Inflammatory macrophage treated with lipopolysaccharide for 4 hours (primary cell): ENCODE measurements at regions not wholly inside any gene's neighbourhood (a gene's known extent, or its start where the extent isn't known, plus 50 kb on each side); places are given as distances from the start of the nearest gene placed in this dataset.

Source experiments
- DNase-seq: peaks from one replicate; pipeline ENCODE4 v3.0.0-alpha.2; 2020

DNA sequence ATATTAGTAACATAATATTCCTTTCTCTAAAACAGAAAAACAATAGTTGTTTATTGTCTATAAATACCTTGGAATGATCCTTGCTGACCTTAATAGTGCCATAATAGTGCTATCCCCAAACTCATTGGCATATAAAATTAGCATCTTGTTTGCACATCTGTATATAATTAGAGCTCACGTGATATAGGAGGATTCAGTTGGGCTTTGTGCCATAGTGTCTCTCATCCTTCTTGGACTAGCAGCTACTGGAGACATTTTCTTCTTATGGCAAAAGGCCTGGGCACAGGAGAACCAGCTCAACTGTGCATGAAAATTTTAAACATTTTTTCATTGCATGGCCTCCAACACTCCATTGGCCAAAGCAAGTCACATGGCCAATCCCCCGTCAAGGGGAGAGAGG, 342.5 kb downstream of the SPATA31D1 start:
- DNase-seq: no peak

- DNase-seq: no peak
These were observed 343.6 kb downstream of the SPATA31D1 start for GRCh38 chr9:82332018-82332773.

GRCh38 chr9:82332774-82333152, 344.2 kb downstream of the SPATA31D1 start:
- DNase-seq: no peak

- no peak for DNase-seq
These were observed 345.1 kb downstream of the SPATA31D1 start for GRCh38 chr9:82333671-82334070.

GRCh38 chr9:82334286-82334685, 345.7 kb downstream of the SPATA31D1 start:
- DNase-seq: no peak

DNA sequence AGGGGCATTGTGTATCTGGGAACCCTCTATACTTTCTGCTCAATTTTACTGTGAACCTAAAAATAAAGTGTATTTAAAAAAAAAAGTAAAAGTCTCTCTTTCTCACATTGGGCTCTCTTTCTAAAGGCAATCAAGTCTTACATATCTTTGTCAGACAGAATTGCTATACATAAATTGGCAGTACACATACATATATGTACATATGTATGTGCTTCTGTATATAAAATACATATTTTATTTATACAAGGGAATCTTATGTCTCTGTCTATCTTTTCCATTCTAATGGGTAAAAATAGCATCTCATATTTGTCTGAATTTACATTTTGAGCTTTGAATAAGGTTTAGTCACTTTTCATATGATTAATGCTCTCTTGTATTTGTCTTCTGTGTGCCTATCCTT, 348.8 kb downstream of the SPATA31D1 start:
- DNase-seq: no peak

DNA sequence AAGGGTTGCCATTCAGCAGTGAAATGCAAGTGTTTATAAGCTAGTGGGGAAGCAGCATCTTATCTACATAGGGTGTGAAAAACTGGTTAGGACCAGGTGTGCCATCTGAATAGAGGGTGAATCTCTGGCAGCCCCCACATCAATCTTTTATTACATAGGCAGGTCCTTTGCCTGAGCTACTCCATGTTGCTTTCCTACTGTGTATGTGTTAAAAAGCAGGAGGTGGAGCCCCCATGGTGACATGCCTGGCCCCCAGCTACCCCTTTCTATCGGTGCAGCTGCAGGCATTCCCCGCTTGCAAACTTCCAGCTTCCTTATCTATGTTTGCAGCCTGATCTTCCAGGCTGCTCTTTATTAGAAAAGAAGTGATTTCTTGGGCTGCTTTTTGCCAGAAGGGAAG, 353.5 kb downstream of the SPATA31D1 start:
- no peak for DNase-seq

DNA sequence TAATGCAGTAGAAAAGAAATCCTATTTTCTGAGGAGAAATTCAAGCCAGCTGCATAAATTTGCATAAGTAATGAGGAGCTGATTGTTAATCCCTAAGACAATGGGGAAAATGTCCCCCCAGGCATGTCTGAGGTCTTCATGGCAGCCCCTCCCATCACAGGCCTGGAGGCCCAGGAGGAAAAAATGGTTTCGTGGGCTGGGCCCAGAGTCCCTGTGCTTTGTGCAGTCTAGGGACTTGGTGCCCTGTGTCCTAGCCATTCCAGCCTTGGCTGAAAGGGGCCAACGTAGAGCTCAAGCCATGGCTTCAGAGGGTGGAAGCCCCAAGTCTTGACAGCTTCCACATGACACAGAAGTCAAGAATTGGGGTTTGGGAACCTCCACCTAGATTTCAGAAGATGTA, 357.5 kb downstream of the SPATA31D1 start:
- DNase-seq: no peak

GRCh38 chr9:82353631-82354278, 365.2 kb downstream of the SPATA31D1 start:
- no peak for DNase-seq

- no peak for DNase-seq
These were observed 365.7 kb downstream of the SPATA31D1 start for GRCh38 chr9:82354279-82354659.

DNA sequence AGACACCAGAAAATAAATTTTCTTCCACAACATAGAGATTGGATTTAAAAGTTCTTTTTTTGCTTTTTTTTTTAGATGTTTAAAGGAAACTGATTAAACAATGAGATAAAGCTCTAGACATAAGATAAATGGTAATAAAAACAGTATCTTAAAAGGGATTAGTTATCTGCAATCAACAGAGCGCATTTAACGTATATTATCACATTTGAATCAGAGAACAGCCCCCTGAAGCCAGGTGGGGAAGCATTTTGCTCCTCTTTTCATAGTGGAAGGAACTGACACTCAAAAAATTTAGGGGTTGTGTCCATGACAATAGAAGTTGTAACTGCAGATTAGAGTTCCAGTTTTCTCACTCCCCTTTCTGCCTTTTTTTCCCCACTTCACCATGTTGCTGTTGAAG, 367.6 kb downstream of the SPATA31D1 start:
- no peak for DNase-seq

DNA sequence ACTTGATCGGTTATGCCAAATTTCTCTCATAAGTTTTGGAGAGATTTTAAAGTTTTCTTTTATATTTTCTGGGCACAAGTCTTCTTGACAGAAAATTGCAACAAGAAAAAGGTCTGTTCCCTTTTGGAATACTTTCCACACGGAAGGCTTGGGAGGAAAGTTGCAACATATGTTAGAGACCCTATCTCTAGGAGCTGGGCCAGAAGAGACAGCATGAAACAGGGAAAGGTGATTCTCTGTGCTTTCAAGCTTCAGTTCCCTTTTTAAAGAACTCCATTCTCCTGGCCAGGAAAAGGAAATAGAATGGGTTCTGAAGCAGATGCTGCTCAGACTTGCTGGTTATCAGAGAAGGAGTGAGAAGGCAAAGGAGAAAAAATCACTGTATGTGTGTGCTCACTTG, 368.3 kb downstream of the SPATA31D1 start:
- DNase-seq: no peak

GRCh38 chr9:82363198-82363597, 374.6 kb downstream of the SPATA31D1 start:
- DNase-seq: no peak

DNA sequence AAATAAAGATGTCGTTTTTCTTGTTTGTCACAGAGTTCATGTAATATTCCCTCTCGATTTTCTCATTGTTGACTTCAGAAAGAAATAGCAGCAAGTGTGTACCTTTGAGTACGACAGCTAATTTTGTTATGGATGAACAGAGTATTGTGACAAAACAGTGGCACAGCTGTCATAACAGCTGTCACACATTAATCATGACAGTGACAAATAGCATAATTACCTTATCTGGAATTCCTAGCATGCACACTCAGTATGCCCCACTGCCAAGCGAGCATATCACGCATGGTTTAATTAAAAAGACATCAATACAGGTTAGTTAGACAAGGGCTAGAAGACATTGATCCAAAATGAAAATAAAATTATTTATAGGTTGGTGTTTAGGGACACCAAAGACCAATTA, 375.1 kb downstream of the SPATA31D1 start:
- no peak for DNase-seq

DNA sequence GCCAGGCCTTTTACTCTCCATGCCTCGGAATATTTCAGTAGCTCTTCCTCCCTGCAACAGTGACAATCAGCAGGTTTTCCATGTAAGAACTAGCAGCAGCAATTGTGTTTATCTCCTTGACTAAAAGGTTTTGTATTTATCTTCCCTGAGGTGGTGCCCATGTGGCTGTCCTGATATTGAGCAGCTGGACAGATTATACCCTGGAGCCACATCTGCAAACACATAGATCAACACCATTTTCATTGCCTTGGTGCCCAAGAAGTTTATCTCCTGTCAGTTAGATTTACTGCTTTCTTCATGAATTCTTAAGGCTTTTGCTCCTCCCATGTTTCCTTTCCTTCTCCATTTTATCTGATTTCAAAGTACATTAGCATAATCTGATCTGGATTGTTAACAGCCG, 378.4 kb downstream of the SPATA31D1 start:
- DNase-seq: no peak

DNA sequence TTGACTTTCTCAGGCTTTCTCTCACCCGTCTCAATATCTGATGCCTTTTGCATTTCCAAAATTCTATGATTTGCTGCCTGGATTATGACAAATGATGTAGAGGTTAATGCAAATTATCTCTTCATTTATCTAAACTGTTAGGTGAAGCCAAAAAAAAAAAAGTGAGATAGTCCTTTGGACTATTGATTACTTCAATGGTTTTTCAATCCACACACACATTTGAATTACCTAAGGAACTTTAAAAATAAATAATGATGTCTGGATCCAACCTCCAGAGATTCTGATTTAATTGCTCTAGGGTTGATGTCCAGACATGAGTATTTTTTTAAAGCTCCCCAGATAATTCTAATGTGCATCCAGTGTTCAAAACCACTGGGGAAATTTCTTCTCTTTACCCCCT, 379.4 kb downstream of the SPATA31D1 start:
- DNase-seq: no peak

GRCh38 chr9:82369251-82369945, 380.8 kb downstream of the SPATA31D1 start:
- no peak for DNase-seq

DNA sequence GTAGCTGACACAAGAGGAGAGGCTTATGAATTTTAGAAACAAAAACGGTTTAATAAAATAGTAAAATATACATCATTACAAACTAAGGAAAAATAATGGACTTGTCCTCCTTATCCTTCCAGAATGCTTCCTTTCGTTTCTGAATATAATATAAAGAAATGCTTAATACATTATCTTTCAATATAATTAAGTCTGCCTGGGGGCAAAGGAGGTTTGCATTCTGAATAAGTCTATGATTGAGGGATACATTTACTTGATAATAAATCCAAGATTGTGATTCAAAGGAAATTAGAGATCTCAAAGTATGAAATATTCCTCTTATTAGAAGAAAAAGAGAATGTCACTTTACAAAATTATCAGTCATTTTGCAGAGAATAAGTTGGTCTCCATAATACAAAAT, 386.5 kb downstream of the SPATA31D1 start:
- DNase-seq: no peak

- DNase-seq: no peak
These were observed 388.2 kb downstream of the SPATA31D1 start for GRCh38 chr9:82376677-82377232.

- no peak for DNase-seq
These were observed 394.5 kb downstream of the SPATA31D1 start for GRCh38 chr9:82382887-82383616.

- DNase-seq: no peak
These were observed 397.1 kb downstream of the SPATA31D1 start for GRCh38 chr9:82385633-82386032.

DNA sequence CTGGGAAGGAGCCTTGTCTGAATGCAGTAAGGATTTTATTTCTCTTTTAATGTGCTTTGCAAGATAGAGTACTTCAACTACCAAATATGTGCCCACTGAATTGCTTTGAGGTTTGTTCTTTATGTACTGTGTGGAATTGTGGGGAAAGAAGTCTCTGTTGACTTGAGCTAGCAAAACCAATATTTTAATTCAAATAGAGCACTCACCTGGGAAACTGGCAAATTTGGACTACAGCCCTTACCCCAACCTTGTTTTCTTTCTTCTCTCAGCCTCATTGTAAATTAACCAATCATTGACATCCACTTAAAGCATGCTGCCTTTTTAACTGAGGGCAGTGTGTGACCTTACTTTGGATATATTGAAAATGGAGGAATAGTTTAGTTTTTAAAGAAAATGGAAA, 409.0 kb downstream of the SPATA31D1 start:
- no peak for DNase-seq

DNA sequence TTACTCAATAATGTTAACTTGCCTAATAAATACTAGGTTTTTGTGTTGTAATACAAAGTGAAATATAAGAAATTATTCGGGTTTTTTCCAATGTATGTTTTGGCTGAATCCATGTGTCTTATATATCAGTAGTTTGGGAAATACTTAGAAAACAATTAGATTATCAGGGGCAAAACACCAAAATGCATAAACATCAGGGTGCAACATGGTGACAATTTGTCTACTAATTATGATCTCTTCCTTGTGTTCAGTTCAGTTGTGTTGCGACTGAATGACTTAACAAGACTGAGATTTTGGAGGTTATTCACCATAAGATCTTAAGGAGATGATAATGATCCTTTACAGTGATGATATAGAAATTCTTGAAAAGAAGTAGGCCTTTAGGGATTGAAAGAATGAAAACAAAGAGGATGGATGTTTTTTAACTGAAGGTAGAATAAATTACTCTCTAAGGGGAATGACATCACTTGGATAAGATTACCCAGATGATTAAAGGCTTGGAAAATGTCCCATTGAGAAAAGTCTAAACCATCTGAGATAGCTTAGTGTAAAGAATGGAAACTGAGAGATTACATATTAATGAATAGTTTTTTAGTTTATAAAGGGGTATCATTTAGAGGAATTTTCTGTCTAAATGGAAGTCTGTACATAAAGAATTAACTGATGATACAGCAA, 415.8 kb downstream of the SPATA31D1 start:
- DNase-seq: no peak
